Neural cell (in vitro differentiated cells): ENCODE measurements at regions not wholly inside any gene's neighbourhood (a gene's known extent, or its start where the extent isn't known, plus 50 kb on each side); places are given as distances from the start of the nearest gene placed in this dataset.

ENCODE experiments used
- H2AFZ ChIP-seq: fragments of 200-600, 300-800 bp; sonication (generic), shearing (Covaris generic); 2 replicates; pipeline ENCODE4 v1.6.0; 2014; ENCODE audit warnings: low read depth, mild to moderate bottlenecking, antibody characterized with exemption, low read length, moderate library complexity
- H3F3A ChIP-seq: fragments of 200-600 bp; shearing (Covaris generic); 2 replicates; pipeline ENCODE4 v1.6.1; 2016; ENCODE audit warnings: mild to moderate bottlenecking, moderate library complexity, mixed read lengths, antibody characterized with exemption, low read length; ENCODE audit not compliant: insufficient read depth, poor library complexity, severe bottlenecking
- H3K27ac ChIP-seq: fragments of 200-600, 300-800 bp; sonication (generic), shearing (Covaris generic); 2 replicates; pipeline ENCODE4 v1.5.1; 2014; ENCODE audit warnings: mild to moderate bottlenecking, low read length, moderate library complexity
- H3K27me3 ChIP-seq: fragments of 300-800, 200-600 bp; sonication (generic), shearing (Covaris generic); 2 replicates; pipeline ENCODE4 v1.6.0; 2014; ENCODE audit warnings: mild to moderate bottlenecking, low read depth, low read length, moderate library complexity; ENCODE audit not compliant: insufficient read depth
- H3K36me3 ChIP-seq: fragments of 300-800, 200-600 bp; sonication (generic), shearing (Covaris generic); 2 replicates; pipeline ENCODE4 v1.5.1; 2014; ENCODE audit warnings: mild to moderate bottlenecking, antibody characterized with exemption, low read length, moderate library complexity; ENCODE audit not compliant: insufficient read depth
- H3K4me2 ChIP-seq: fragments of 300-800, 200-600 bp; sonication (generic), shearing (Covaris generic); 2 replicates; pipeline ENCODE4 v1.6.0; 2014; ENCODE audit warnings: mild to moderate bottlenecking, low read length
- H3K4me3 ChIP-seq: fragments of 300-800, 200-600 bp; sonication (generic), shearing (Covaris generic); 2 replicates; pipeline ENCODE4 v1.5.1; 2014; ENCODE audit warnings: mild to moderate bottlenecking, low read length, moderate library complexity
- H3K79me2 ChIP-seq: fragments of 200-600 bp; shearing (Covaris generic); replicated peaks from 2 replicates; pipeline ENCODE4 v1.6.0; 2014; ENCODE audit warnings: mild to moderate bottlenecking, low read length, moderate library complexity; ENCODE audit not compliant: insufficient read depth
- H3K9ac ChIP-seq: fragments of 300-800, 200-600 bp; sonication (generic), shearing (Covaris generic); 2 replicates; pipeline ENCODE4 v1.6.1; 2016; ENCODE audit warnings: mild to moderate bottlenecking, low read length, mixed read lengths
- H3K9me2 ChIP-seq: fragments of 200-600 bp; shearing (Covaris generic); 2 replicates; pipeline ENCODE4 v1.6.1; 2016; ENCODE audit warnings: mild to moderate bottlenecking, low read length, mixed read lengths; ENCODE audit not compliant: insufficient read depth
- H3K9me3 ChIP-seq: fragments of 200-600, 300-800 bp; sonication (generic), shearing (Covaris generic); 2 replicates; pipeline ENCODE4 v1.6.1; 2016; ENCODE audit warnings: mild to moderate bottlenecking, mixed run types, low read length, moderate library complexity, mixed read lengths
- H4K20me1 ChIP-seq: fragments of 200-600 bp; shearing (Covaris generic); 2 replicates; pipeline ENCODE4 v1.6.1; 2016; ENCODE audit warnings: mild to moderate bottlenecking, mixed run types; ENCODE audit not compliant: insufficient read depth
- CTCF ChIP-seq: fragments of 450-650 bp; IDR thresholded peaks from 2 replicates; pipeline ENCODE4 v1.5.1; 2014; ENCODE audit warnings: antibody characterized with exemption, mild to moderate bottlenecking, moderate library complexity; ENCODE audit not compliant: poor library complexity, severe bottlenecking
- EP300 ChIP-seq: fragments of 450-650 bp; conservative IDR thresholded peaks from 2 replicates; pipeline ENCODE4 v1.6.1; 2014; ENCODE audit warnings: antibody characterized with exemption, mild to moderate bottlenecking, moderate library complexity; ENCODE audit not compliant: poor library complexity, severe bottlenecking
- EZH2 ChIP-seq: fragments of 200-600, 300-800 bp; shearing (Covaris generic), sonication (generic); IDR thresholded peaks from 2 replicates; pipeline ENCODE4 v1.6.1; 2014; ENCODE audit warnings: antibody characterized with exemption, low read length, borderline replicate concordance, mild to moderate bottlenecking; ENCODE audit not compliant: insufficient read depth, poor library complexity, severe bottlenecking
- MXI1 ChIP-seq: fragments of 450-650 bp; conservative IDR thresholded peaks from 2 replicates; pipeline ENCODE4 v1.6.1; 2014; ENCODE audit warnings: antibody characterized with exemption, mild to moderate bottlenecking; ENCODE audit not compliant: poor library complexity, severe bottlenecking
- POLR2AphosphoS5 ChIP-seq: IDR thresholded peaks from 2 replicates; pipeline ENCODE4 v1.6.1; 2012
- RAD21 ChIP-seq: fragments of 450-650 bp; conservative IDR thresholded peaks from 2 replicates; pipeline ENCODE4 v1.6.1; 2014; ENCODE audit warnings: antibody characterized with exemption, mild to moderate bottlenecking, moderate library complexity
- REST ChIP-seq: IDR thresholded peaks from 2 replicates; pipeline ENCODE4 v1.6.1; 2012; ENCODE audit warnings: borderline replicate concordance
- SMC3 ChIP-seq: fragments of 450-650 bp; conservative IDR thresholded peaks from 2 replicates; pipeline ENCODE4 v1.6.1; 2014; ENCODE audit warnings: antibody characterized with exemption, mild to moderate bottlenecking, moderate library complexity; ENCODE audit not compliant: poor library complexity
- TAF1 ChIP-seq: IDR thresholded peaks from 2 replicates; pipeline ENCODE4 v1.6.1; 2012; ENCODE audit warnings: low read depth

GRCh38 chr2:65728477-65729180 lies 296.2 kb upstream of the SPRED2 start:
- TF ChIP-seq CTCF (no peak), TAF1 (no peak), REST (no peak), RAD21 (no peak), SMC3 (no peak), MXI1 (no peak), EP300 (no peak), POLR2AphosphoS5 (no peak), EZH2 (no peak)
- Histone ChIP-seq H3K9ac (no peak overlapping the region), H3K4me3 (no peak overlapping the region), H3K79me2 (no peaks in the 10 kb centered on the region), H3K4me2 (no peak overlapping the region), H3K9me2 (no peaks in the 10 kb centered on the region), H3K9me3 (no peaks in the 10 kb centered on the region), H2AFZ (no peak overlapping the region), H4K20me1 (no peaks in the 10 kb centered on the region), H3K27me3 (no peaks in the 10 kb centered on the region), H3K27ac (no peak overlapping the region), H3K36me3 (no peaks in the 10 kb centered on the region), H3F3A (no peaks in the 10 kb centered on the region)

GRCh38 chr2:65727816-65728215 lies 295.4 kb upstream of the SPRED2 start:
- H3K36me3 ChIP-seq = no peaks in the 10 kb centered on the region
- H3F3A ChIP-seq = no peaks in the 10 kb centered on the region
- no peaks in the 10 kb centered on the region for H3K9me2 ChIP-seq
- H3K79me2 ChIP-seq = no peaks in the 10 kb centered on the region
- no peaks in the 10 kb centered on the region for H4K20me1 ChIP-seq
- H3K27me3 ChIP-seq = no peaks in the 10 kb centered on the region
- H3K9me3 ChIP-seq = no peaks in the 10 kb centered on the region
- TF ChIP-seq EP300 (no peak), SMC3 (no peak), REST (no peak), POLR2AphosphoS5 (no peak), RAD21 (no peak), EZH2 (no peak), CTCF (no peak), TAF1 (no peak), MXI1 (no peak)
- H3K9ac ChIP-seq = no peak overlapping the region
- H2AFZ ChIP-seq = no peak overlapping the region
- H3K4me2 ChIP-seq = no peak overlapping the region
- H3K27ac ChIP-seq = no peak overlapping the region
- H3K4me3 ChIP-seq = no peak overlapping the region
